Stimulated activated naive B cell treated with anti-CD40 and anti-IgM and Interleukin-4, amounts not matched to agents 10 μg/mL and 1 μg/mL and 100 μg/mL, for 72 hours (primary cell): ENCODE measurements at regions not wholly inside any gene's neighbourhood (a gene's known extent, or its start where the extent isn't known, plus 50 kb on each side); places are given as distances from the start of the nearest gene placed in this dataset.

ENCODE experiments used
- ATAC-seq, 2 donors: fragments of 150-1000 bp; cut with Tn5 transposase; replicated peaks; 2 replicates each; pipeline ENCODE4 v1.10.0; 2021; ENCODE audit warnings: moderate library complexity in 1 of 2
- DNase-seq: peaks from one replicate; pipeline ENCODE4 v3.0.0; 2021
- H3K27ac Mint-ChIP-seq: one replicate; pipeline ENCODE4 v1.8.0; 2022; ENCODE audit warnings: mild to moderate bottlenecking, mixed read lengths
- H3K27me3 Mint-ChIP-seq, 2 donors: one replicate each; pipeline ENCODE4 v1.8.0; 2022; ENCODE audit warnings: mixed read lengths in 2 of 2
- H3K36me3 Mint-ChIP-seq, 2 donors: one replicate each; pipeline ENCODE4 v1.8.0; 2022; ENCODE audit warnings: mixed read lengths in 2 of 2, mild to moderate bottlenecking in 1 of 2
- H3K4me1 Mint-ChIP-seq, 2 donors: one replicate each; pipeline ENCODE4 v1.8.0; 2022; ENCODE audit warnings: mixed read lengths in 2 of 2, mild to moderate bottlenecking in 1 of 2
- H3K4me3 Mint-ChIP-seq, 2 donors: one replicate each; pipeline ENCODE4 v1.8.0; 2022; ENCODE audit warnings: mild to moderate bottlenecking in 2 of 2, mixed read lengths in 2 of 2, moderate library complexity in 1 of 2
- H3K9me3 Mint-ChIP-seq, 2 donors: one replicate each; pipeline ENCODE4 v1.8.0; 2022; ENCODE audit warnings: mixed read lengths in 2 of 2, mild to moderate bottlenecking in 1 of 2

GRCh38 chr9:99345451-99345850 lies 123.4 kb downstream of the SEC61B start:
- ATAC-seq (no peak), DNase-seq (no peak)
- Mint-ChIP-seq H3K4me1 (peaks cover 13 to 28% of the 10 kb centered on the region in 2 donors), H3K27ac (no peak overlapping the region), H3K4me3 (no peak overlapping the region), H3K27me3 (no peaks in the 10 kb centered on the region), H3K36me3 (no peaks in the 10 kb centered on the region), H3K9me3 (no peaks in the 10 kb centered on the region)

DNA sequence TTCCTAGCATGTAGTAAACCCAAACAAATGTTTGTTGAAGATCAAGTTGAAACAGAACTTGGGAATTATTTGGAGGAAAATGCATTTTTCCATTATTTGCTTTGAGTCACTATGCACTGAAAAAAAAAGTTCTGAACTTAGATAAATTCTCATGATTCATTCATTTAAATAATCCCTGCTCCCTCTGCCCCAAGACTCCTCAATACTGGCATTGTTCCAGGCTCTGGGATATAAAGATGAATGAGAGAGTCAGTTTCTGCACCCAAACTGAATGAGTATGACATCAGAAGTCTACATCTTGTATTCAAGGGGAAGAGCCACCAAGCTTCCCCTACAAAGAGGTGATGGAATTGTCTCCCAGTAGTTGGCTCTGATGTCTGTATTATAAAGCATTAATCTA lies 123.9 kb downstream of the SEC61B start:
- Mint-ChIP-seq H3K4me3 (no peak overlapping the region), H3K36me3 (no peaks in the 10 kb centered on the region), H3K27ac (peak overlapping the region; percentile 27), H3K9me3 (no peaks in the 10 kb centered on the region), H3K4me1 (peaks cover 13 to 28% of the 10 kb centered on the region in 2 donors), H3K27me3 (no peaks in the 10 kb centered on the region)
- no peak for ATAC-seq
- DNase-seq = no peak

GRCh38 chr9:99347568-99347967 lies 125.5 kb downstream of the SEC61B start:
- no peak for ATAC-seq

DNA sequence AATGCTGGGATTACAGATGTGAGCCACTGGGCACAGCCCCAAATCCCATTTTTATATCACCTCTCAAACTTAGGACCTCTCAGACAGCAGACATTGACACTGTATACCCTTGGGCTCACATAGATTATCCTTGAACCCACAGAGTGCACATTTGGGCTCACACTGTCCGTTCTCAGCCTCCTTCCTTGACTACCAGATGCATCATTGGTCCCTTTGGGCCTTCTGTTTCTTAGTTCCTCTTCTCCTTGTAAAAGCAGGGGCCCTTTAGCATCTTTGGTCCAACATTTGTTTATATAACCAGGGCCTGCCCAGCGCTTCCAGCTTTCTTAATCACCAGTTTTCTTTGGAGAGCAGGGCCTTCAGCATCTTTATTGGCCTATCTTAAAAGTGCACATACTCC lies 126.2 kb downstream of the SEC61B start:
- H3K9me3 Mint-ChIP-seq = peaks cover 0 to 4% of the 10 kb centered on the region in 2 donors

More at GRCh38 chr9:99347568-99347967, 125.5 kb downstream of the SEC61B start:
- DNase-seq = no peak
- Mint-ChIP-seq H3K36me3 (no peaks in the 10 kb centered on the region), H3K27me3 (no peaks in the 10 kb centered on the region), H3K27ac (no peak overlapping the region), H3K9me3 (peaks cover 0 to 4% of the 10 kb centered on the region in 2 donors), H3K4me1 (peaks cover 13 to 28% of the 10 kb centered on the region in 2 donors), H3K4me3 (no peak overlapping the region)

DNA sequence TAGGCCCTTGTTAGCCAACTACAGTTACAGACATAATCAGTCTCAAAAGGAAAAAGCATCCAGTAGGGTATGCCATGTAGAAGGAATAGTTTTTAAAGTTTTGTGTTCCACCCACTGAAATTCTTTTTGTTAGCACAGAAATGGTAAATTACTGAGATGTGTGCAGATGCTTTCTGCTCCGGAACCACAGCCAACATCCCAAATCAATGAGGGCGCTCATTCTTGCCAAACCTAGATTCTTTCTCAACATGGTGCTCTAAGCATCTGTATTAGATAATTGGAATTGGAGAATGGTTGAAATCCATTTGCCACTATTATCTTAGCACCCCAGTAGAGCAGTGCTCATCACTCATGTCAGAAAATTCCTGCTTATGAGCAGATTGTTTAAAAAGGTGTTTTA lies 127.8 kb downstream of the SEC61B start:
- Mint-ChIP-seq H3K9me3 (peaks cover 0 to 4% of the 10 kb centered on the region in 2 donors), H3K36me3 (no peaks in the 10 kb centered on the region), H3K4me1 (peaks cover 11 to 23% of the 10 kb centered on the region in 2 donors), H3K27ac (no peak overlapping the region), H3K27me3 (no peaks in the 10 kb centered on the region), H3K4me3 (no peak overlapping the region)
- ATAC-seq (no peak), DNase-seq (no peak)

More for the DNA sequence above, 126.2 kb downstream of the SEC61B start:
- H3K27ac Mint-ChIP-seq = peak overlapping the region; percentile 63
- H3K36me3 Mint-ChIP-seq = no peaks in the 10 kb centered on the region
- H3K4me3 Mint-ChIP-seq = no peak overlapping the region
- DNase-seq = no peak
- peak; percentile 62 for ATAC-seq
- H3K4me1 Mint-ChIP-seq = peaks cover 13 to 28% of the 10 kb centered on the region in 2 donors
- no peaks in the 10 kb centered on the region for H3K27me3 Mint-ChIP-seq

DNA sequence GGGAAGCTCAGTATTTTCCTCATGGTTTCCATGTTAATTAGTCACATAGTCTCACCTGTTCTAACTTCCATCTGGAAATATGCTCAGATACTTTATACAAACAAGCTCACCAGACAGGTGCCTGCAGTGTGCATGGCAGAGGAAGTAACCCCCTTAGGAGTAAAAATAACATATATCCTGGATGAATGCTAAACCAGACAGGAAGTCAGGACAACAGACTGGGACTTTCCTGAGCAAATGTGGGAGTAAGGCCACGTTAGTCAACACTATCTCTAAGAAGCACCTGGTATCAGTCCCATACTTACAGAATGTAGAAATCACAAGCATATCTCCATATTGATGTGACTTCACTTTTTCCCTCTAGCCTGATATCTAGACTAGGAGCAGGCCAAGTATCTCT lies 128.4 kb downstream of the SEC61B start:
- Mint-ChIP-seq H3K4me1 (peaks cover 11 to 20% of the 10 kb centered on the region in 2 donors), H3K27me3 (peaks cover 0 to 2% of the 10 kb centered on the region in 2 donors), H3K9me3 (peaks cover 2 to 4% of the 10 kb centered on the region in 2 donors), H3K4me3 (no peak overlapping the region), H3K36me3 (peaks cover 2% of the 10 kb centered on the region in 2 donors), H3K27ac (no peak overlapping the region)
- DNase-seq (no peak), ATAC-seq (no peak)

GRCh38 chr9:99351647-99352046 lies 129.6 kb downstream of the SEC61B start:
- DNase-seq (no peak), ATAC-seq (no peak)
- Mint-ChIP-seq H3K9me3 (peaks cover 4 to 5% of the 10 kb centered on the region in 2 donors), H3K4me3 (no peak overlapping the region), H3K27ac (no peak overlapping the region), H3K4me1 (peaks cover 13 to 21% of the 10 kb centered on the region in 2 donors), H3K27me3 (peaks cover 0 to 9% of the 10 kb centered on the region in 2 donors), H3K36me3 (peaks cover 5 to 9% of the 10 kb centered on the region in 2 donors)

GRCh38 chr9:99352826-99353225 lies 130.7 kb downstream of the SEC61B start:
- H3K4me1 Mint-ChIP-seq = peaks cover 14 to 21% of the 10 kb centered on the region in 2 donors
- peaks cover 4 to 5% of the 10 kb centered on the region in 2 donors for H3K9me3 Mint-ChIP-seq
- ATAC-seq (no peak), DNase-seq (no peak)
- no peak overlapping the region for H3K27ac Mint-ChIP-seq
- H3K36me3 Mint-ChIP-seq = peaks cover 5 to 9% of the 10 kb centered on the region in 2 donors
- peaks cover 0 to 9% of the 10 kb centered on the region in 2 donors for H3K27me3 Mint-ChIP-seq
- H3K4me3 Mint-ChIP-seq = no peak overlapping the region

- Mint-ChIP-seq H3K36me3 (peaks cover 5 to 10% of the 10 kb centered on the region in 2 donors), H3K4me3 (no peak overlapping the region), H3K27ac (no peak overlapping the region), H3K9me3 (peaks cover 4 to 5% of the 10 kb centered on the region in 2 donors), H3K27me3 (peaks cover 1 to 11% of the 10 kb centered on the region in 2 donors), H3K4me1 (peaks cover 11 to 15% of the 10 kb centered on the region in 2 donors)
- ATAC-seq = no peak
- no peak for DNase-seq
Measured at GRCh38 chr9:99353408-99353807, 131.3 kb downstream of the SEC61B start.

DNA sequence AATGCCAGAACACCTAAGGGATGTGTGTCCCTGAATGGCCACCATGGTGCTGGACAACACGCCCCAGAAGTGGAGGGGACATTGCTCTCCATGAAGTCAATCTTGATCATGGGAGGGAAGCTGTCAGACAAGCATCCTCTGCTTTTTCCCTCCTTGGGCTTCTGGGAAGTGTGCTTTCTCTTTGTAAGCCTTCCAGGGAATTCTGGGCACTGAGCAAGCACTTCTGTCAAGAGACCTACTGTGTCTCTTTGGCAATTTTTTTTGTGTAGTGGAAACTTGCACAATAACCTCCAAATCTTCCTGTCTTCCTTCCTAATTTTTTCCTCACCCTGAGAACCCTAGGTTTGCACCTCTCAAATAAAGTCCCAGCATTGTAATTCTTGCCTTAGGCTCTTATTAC lies 132.0 kb downstream of the SEC61B start:
- DNase-seq (no peak), ATAC-seq (no peak)
- peaks cover 5 to 12% of the 10 kb centered on the region in 2 donors for H3K36me3 Mint-ChIP-seq
- H3K27me3 Mint-ChIP-seq = peaks cover 6 to 14% of the 10 kb centered on the region in 2 donors
- no peak overlapping the region for H3K27ac Mint-ChIP-seq
- H3K9me3 Mint-ChIP-seq = peaks cover 4 to 5% of the 10 kb centered on the region in 2 donors
- no peak overlapping the region for H3K4me3 Mint-ChIP-seq
- peaks cover 10 to 11% of the 10 kb centered on the region in 2 donors for H3K4me1 Mint-ChIP-seq

DNA sequence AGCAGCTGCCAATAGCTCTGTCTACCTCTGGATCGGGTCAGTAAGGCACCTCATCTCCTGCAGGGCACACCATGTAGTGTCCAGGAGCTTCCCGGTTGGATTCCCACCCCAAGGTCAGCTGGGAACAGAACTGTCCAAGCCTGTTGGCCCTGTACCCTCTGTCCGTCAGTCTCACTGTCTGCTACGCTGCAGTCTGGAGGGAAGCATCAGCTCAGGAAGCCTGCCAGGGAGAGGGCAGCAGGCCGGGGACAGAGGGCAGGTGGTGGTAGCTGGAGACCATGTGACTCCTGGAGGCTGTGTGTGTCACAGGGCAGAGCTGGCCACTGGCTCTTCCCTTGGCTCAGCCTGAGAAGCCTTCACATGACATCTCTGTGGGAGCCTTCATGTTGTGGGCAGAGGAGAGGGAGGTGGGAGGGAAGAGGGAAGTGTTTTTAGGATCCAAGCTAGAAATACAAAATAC lies 134.5 kb downstream of the SEC61B start:
- H3K27me3 Mint-ChIP-seq = peaks cover 11 to 25% of the 10 kb centered on the region in 2 donors
- no peak for DNase-seq
- H3K4me3 Mint-ChIP-seq = no peak overlapping the region
- H3K9me3 Mint-ChIP-seq = peaks cover 1 to 5% of the 10 kb centered on the region in 2 donors
- peaks cover 5 to 12% of the 10 kb centered on the region in 2 donors for H3K36me3 Mint-ChIP-seq
- ATAC-seq = no peak
- H3K27ac Mint-ChIP-seq = no peak overlapping the region
- H3K4me1 Mint-ChIP-seq = peaks cover 18 to 19% of the 10 kb centered on the region in 2 donors

- H3K9me3 Mint-ChIP-seq = peaks cover 0 to 5% of the 10 kb centered on the region in 2 donors
- DNase-seq = no peak
- H3K27ac Mint-ChIP-seq = peak overlapping the region; percentile 31
- peaks cover 11 to 31% of the 10 kb centered on the region in 2 donors for H3K27me3 Mint-ChIP-seq
- peaks cover 23 to 24% of the 10 kb centered on the region in 2 donors for H3K4me1 Mint-ChIP-seq
- no peak overlapping the region for H3K4me3 Mint-ChIP-seq
- peak; percentile 55 to 71 for ATAC-seq
- peaks cover 5 to 15% of the 10 kb centered on the region in 2 donors for H3K36me3 Mint-ChIP-seq
Measured at GRCh38 chr9:99357575-99357974, 135.5 kb downstream of the SEC61B start.

- DNase-seq = no peak
- Mint-ChIP-seq H3K36me3 (peaks cover 7 to 21% of the 10 kb centered on the region in 2 donors), H3K27me3 (peaks cover 11 to 36% of the 10 kb centered on the region in 2 donors), H3K27ac (no peak overlapping the region), H3K9me3 (peaks cover 0 to 5% of the 10 kb centered on the region in 2 donors), H3K4me3 (no peak overlapping the region), H3K4me1 (peaks cover 32 to 34% of the 10 kb centered on the region in 2 donors)
- no peak for ATAC-seq
Measured at GRCh38 chr9:99358668-99359067, 136.6 kb downstream of the SEC61B start.

DNA sequence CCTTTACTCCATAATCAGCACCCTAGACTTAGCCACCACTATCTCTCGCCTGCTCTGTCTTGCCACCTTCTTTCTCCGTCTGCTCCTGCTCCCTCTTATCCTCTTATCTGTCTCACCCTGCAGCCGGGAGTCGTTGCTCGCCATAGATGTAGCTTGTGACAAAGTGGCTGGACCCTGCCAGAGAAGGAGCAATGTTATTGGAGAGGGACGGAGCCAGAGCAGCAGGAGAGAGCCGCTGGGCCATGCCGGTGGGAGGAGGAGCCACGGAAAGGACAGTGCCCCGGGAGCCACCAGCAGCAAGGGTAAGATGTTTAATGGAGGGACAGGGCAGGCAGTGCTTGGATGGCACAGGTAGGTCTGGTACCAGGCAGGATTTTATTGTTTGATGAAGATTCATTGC lies 137.3 kb downstream of the SEC61B start:
- H3K9me3 Mint-ChIP-seq = peaks cover 0 to 5% of the 10 kb centered on the region in 2 donors
- ATAC-seq (no peak), DNase-seq (no peak)
- H3K27me3 Mint-ChIP-seq = peaks cover 11 to 36% of the 10 kb centered on the region in 2 donors
- no peak overlapping the region for H3K27ac Mint-ChIP-seq
- H3K4me3 Mint-ChIP-seq = no peak overlapping the region
- H3K4me1 Mint-ChIP-seq = peaks cover 32 to 37% of the 10 kb centered on the region in 2 donors
- H3K36me3 Mint-ChIP-seq = peaks cover 7 to 21% of the 10 kb centered on the region in 2 donors

DNA sequence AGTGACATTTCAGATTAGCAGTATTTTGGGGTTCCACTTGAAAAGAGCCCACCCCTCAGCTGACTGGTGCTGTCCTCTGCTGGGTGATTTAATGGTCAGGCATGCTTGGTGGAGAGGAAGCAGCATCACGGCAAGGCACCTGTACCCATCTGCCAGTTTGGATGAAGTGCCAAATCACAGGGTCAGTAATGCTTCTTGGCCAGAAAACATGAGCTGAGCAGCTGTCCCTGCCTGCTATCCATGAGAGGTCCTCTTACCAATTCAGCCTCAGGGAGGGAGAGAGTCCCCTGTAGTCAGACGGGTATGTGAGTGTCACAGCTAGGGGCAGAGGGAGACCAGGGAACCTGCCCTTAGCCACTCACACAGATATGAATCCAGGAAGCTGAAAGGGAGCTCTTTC lies 137.9 kb downstream of the SEC61B start:
- no peak overlapping the region for H3K27ac Mint-ChIP-seq
- peaks cover 11 to 27% of the 10 kb centered on the region in 2 donors for H3K36me3 Mint-ChIP-seq
- no peak overlapping the region for H3K4me3 Mint-ChIP-seq
- H3K27me3 Mint-ChIP-seq = peaks cover 11 to 36% of the 10 kb centered on the region in 2 donors
- ATAC-seq (no peak), DNase-seq (no peak)
- H3K4me1 Mint-ChIP-seq = peaks cover 37 to 44% of the 10 kb centered on the region in 2 donors
- peaks cover 0 to 5% of the 10 kb centered on the region in 2 donors for H3K9me3 Mint-ChIP-seq
